HepG2 (cell line): ENCODE measurements at regions not wholly inside any gene's neighbourhood (a gene's known extent, or its start where the extent isn't known, plus 50 kb on each side); places are given as distances from the start of the nearest gene placed in this dataset.

ENCODE experiments used
- ESRRA ChIP-seq: sonication (generic); formaldehyde crosslinking; IDR thresholded peaks from 2 replicates; pipeline ENCODE4 v1.5.1; 2020; ENCODE audit warnings: mild to moderate bottlenecking, low read depth, missing genetic modification reagents
- NR2F1 ChIP-seq, 2 experiments: fragments of 450-650 bp in 1 of 2; formaldehyde crosslinking in 1 of 2; IDR thresholded peaks; 2 replicates each; pipeline versions ENCODE4 v1.5.0 to v1.6.1; 2016 to 2020; ENCODE audit warnings: mild to moderate bottlenecking in 1 of 2, missing compliant biosample characterization in 1 of 2, missing genetic modification reagents in 1 of 2, moderate library complexity in 1 of 2

GRCh38 chr2:147086715-147087114, 758.1 kb upstream of the ACVR2A start:
- TF ChIP-seq NR2F1 (CRISPR knock-in tag; IDR thresholded peaks at IDR 0.05), result no peak
- TF ChIP-seq ESRRA (CRISPR knock-in tag), result no peak
